Muscle layer of duodenum (tissue), 2 donors: ENCODE measurements at regions not wholly inside any gene's neighbourhood (a gene's known extent, or its start where the extent isn't known, plus 50 kb on each side); places are given as distances from the start of the nearest gene placed in this dataset.

Experiments used
- H3K27ac ChIP-seq: one replicate; pipeline ENCODE4 v1.7.0; 2013; ENCODE audit warnings: mild to moderate bottlenecking, low read length
- H3K27me3 ChIP-seq: one replicate; pipeline ENCODE4 v1.7.0; 2013; ENCODE audit warnings: low read depth, mild to moderate bottlenecking, control low read depth, low read length
- H3K36me3 ChIP-seq, 2 donors: one replicate each; pipeline ENCODE4 v1.7.0; 2013; ENCODE audit warnings: low read length in 2 of 2, control low read depth in 1 of 2, mild to moderate bottlenecking in 1 of 2; ENCODE audit not compliant: insufficient read depth in 2 of 2, control insufficient read depth in 1 of 2
- H3K4me1 ChIP-seq, 2 donors: one replicate each; pipeline ENCODE4 v1.7.0; 2013; ENCODE audit warnings: low read length in 2 of 2, mild to moderate bottlenecking in 2 of 2, control low read depth in 1 of 2, moderate library complexity in 1 of 2; ENCODE audit not compliant: insufficient read depth in 2 of 2, control insufficient read depth in 1 of 2
- H3K4me3 ChIP-seq, 2 donors: one replicate each; pipeline ENCODE4 v1.7.0; 2013; ENCODE audit warnings: low read length in 2 of 2, low read depth in 1 of 2, mild to moderate bottlenecking in 1 of 2
- H3K9me3 ChIP-seq, 2 donors: one replicate each; pipeline ENCODE4 v1.7.0; 2013; ENCODE audit warnings: low read length in 2 of 2, control low read depth in 1 of 2, mild to moderate bottlenecking in 1 of 2; ENCODE audit not compliant: control insufficient read depth in 1 of 2
- donor health status: healthy.

GRCh38 chr2:198340846-198341245, 536.5 kb downstream of the PLCL1 start:
- Histone ChIP-seq H3K27me3 (no peaks in the 10 kb centered on the region), H3K27ac (no peak overlapping the region), H3K36me3 (no peaks in the 10 kb centered on the region), H3K4me1 (no peaks in the 10 kb centered on the region), H3K4me3 (no peak overlapping the region), H3K9me3 (no peaks in the 10 kb centered on the region)

- Histone ChIP-seq H3K27ac (no peak overlapping the region), H3K4me3 (no peak overlapping the region), H3K9me3 (no peaks in the 10 kb centered on the region), H3K4me1 (no peaks in the 10 kb centered on the region), H3K36me3 (no peaks in the 10 kb centered on the region), H3K27me3 (no peaks in the 10 kb centered on the region)
Observed at GRCh38 chr2:198339116-198339515, 534.7 kb downstream of the PLCL1 start.

- Histone ChIP-seq H3K27ac (no peak overlapping the region), H3K4me3 (no peak overlapping the region), H3K27me3 (no peaks in the 10 kb centered on the region), H3K9me3 (no peaks in the 10 kb centered on the region), H3K4me1 (no peaks in the 10 kb centered on the region), H3K36me3 (no peaks in the 10 kb centered on the region)
Observed at GRCh38 chr2:198337368-198337767, 533.0 kb downstream of the PLCL1 start.

- Histone ChIP-seq H3K9me3 (no peaks in the 10 kb centered on the region), H3K4me3 (no peak overlapping the region), H3K36me3 (no peaks in the 10 kb centered on the region), H3K27me3 (no peaks in the 10 kb centered on the region), H3K27ac (no peak overlapping the region), H3K4me1 (no peaks in the 10 kb centered on the region)
Observed at GRCh38 chr2:198328454-198328853, 524.1 kb downstream of the PLCL1 start.

GRCh38 chr2:198327526-198327925, 523.1 kb downstream of the PLCL1 start:
- Histone ChIP-seq H3K36me3 (no peaks in the 10 kb centered on the region), H3K27ac (no peak overlapping the region), H3K9me3 (no peaks in the 10 kb centered on the region), H3K27me3 (no peaks in the 10 kb centered on the region), H3K4me1 (no peaks in the 10 kb centered on the region), H3K4me3 (no peak overlapping the region)

GRCh38 chr2:198326431-198326830, 522.0 kb downstream of the PLCL1 start:
- Histone ChIP-seq H3K36me3 (no peaks in the 10 kb centered on the region), H3K4me3 (no peak overlapping the region), H3K4me1 (no peaks in the 10 kb centered on the region), H3K27ac (no peak overlapping the region), H3K9me3 (no peaks in the 10 kb centered on the region), H3K27me3 (no peaks in the 10 kb centered on the region)

- Histone ChIP-seq H3K4me3 (no peak overlapping the region), H3K27me3 (no peaks in the 10 kb centered on the region), H3K27ac (no peak overlapping the region), H3K9me3 (no peaks in the 10 kb centered on the region), H3K4me1 (no peaks in the 10 kb centered on the region), H3K36me3 (no peaks in the 10 kb centered on the region)
Observed at GRCh38 chr2:198325359-198325758, 521.0 kb downstream of the PLCL1 start.

GRCh38 chr2:198324071-198324470, 519.7 kb downstream of the PLCL1 start:
- Histone ChIP-seq H3K4me1 (no peaks in the 10 kb centered on the region), H3K27me3 (no peaks in the 10 kb centered on the region), H3K9me3 (no peaks in the 10 kb centered on the region), H3K4me3 (no peak overlapping the region), H3K36me3 (no peaks in the 10 kb centered on the region), H3K27ac (no peak overlapping the region)

- Histone ChIP-seq H3K27ac (no peak overlapping the region), H3K4me1 (no peaks in the 10 kb centered on the region), H3K4me3 (no peak overlapping the region), H3K36me3 (no peaks in the 10 kb centered on the region), H3K27me3 (no peaks in the 10 kb centered on the region), H3K9me3 (no peaks in the 10 kb centered on the region)
Observed at GRCh38 chr2:198322275-198322674, 517.9 kb downstream of the PLCL1 start.

GRCh38 chr2:198321522-198322088, 517.2 kb downstream of the PLCL1 start:
- H3K4me3 ChIP-seq: no peak overlapping the region
- H3K27me3 ChIP-seq: no peaks in the 10 kb centered on the region
- H3K4me1 ChIP-seq: no peaks in the 10 kb centered on the region
- H3K27ac ChIP-seq: no peak overlapping the region
- no peaks in the 10 kb centered on the region for H3K36me3 ChIP-seq
- H3K9me3 ChIP-seq: no peaks in the 10 kb centered on the region

- Histone ChIP-seq H3K36me3 (no peaks in the 10 kb centered on the region), H3K4me3 (no peak overlapping the region), H3K27ac (no peak overlapping the region)
Observed at GRCh38 chr2:198316852-198317396, 512.5 kb downstream of the PLCL1 start.

More at GRCh38 chr2:198316852-198317396, 512.5 kb downstream of the PLCL1 start:
- Histone ChIP-seq H3K27me3 (no peaks in the 10 kb centered on the region), H3K4me1 (no peaks in the 10 kb centered on the region), H3K9me3 (no peaks in the 10 kb centered on the region)
